K562 (cell line): ENCODE measurements at regions not wholly inside any gene's neighbourhood (a gene's known extent, or its start where the extent isn't known, plus 50 kb on each side); places are given as distances from the start of the nearest gene placed in this dataset.

ENCODE experiments used
- ATF7 ChIP-seq: fragments of 450-650 bp; IDR thresholded peaks from 2 replicates; pipeline ENCODE4 v1.7.1; 2014; ENCODE audit warnings: mild to moderate bottlenecking, moderate library complexity
- BHLHE40 ChIP-seq: IDR thresholded peaks from 2 replicates; pipeline ENCODE4 v1.6.1; 2011; ENCODE audit warnings: low read length, improper control_type of control experiment
- FOXK1 ChIP-seq: sonication (generic); formaldehyde crosslinking; IDR thresholded peaks from 2 replicates; pipeline ENCODE4 v1.8.0; 2022; ENCODE audit warnings: missing genetic modification reagents, mild to moderate bottlenecking, borderline replicate concordance
- NBN ChIP-seq: fragments of 450-650 bp; IDR thresholded peaks from 2 replicates; pipeline ENCODE4 v1.6.1; 2016; ENCODE audit warnings: low read depth, mild to moderate bottlenecking
- PYGO2 ChIP-seq: fragments of 450-650 bp; IDR thresholded peaks from 2 replicates; pipeline ENCODE4 v1.6.1; 2016; ENCODE audit warnings: mild to moderate bottlenecking, missing genetic modification characterization, moderate library complexity, missing compliant biosample characterization
- ZNF274 ChIP-seq: IDR thresholded peaks from 2 replicates; pipeline ENCODE4 v1.6.1; 2011; ENCODE audit warnings: low read depth, mild to moderate bottlenecking, low read length, moderate library complexity, borderline replicate concordance
- ZNF780A ChIP-seq: fragments of 250-450 bp; sonication (Bioruptor Pico); IDR thresholded peaks from 2 replicates; pipeline ENCODE4 v1.5.0; 2021; ENCODE audit warnings: mild to moderate bottlenecking
- TF ChIP-seq, protein P1 (sequence below): fragments of 450-650 bp; IDR thresholded peaks from 2 replicates; pipeline ENCODE4 v1.6.1; 2016; ENCODE audit warnings: antibody characterized with exemption
- TF ChIP-seq, protein P2 (sequence below): fragments of 450-650 bp; IDR thresholded peaks from 2 replicates; pipeline ENCODE4 v1.6.1; 2016; ENCODE audit warnings: borderline replicate concordance
- TF ChIP-seq, protein P3 (sequence below), 2 experiments: fragments of 450-650 bp in 1 of 2; IDR thresholded peaks; 2 replicates each; pipeline ENCODE4 v1.6.1; 2011 to 2017; ENCODE audit warnings: low read depth in 2 of 2, antibody characterized with exemption in 1 of 2, borderline replicate concordance in 1 of 2, low read length in 1 of 2, mild to moderate bottlenecking in 1 of 2, mixed read lengths in 1 of 2; ENCODE audit not compliant: control insufficient read depth in 1 of 2

DNA sequence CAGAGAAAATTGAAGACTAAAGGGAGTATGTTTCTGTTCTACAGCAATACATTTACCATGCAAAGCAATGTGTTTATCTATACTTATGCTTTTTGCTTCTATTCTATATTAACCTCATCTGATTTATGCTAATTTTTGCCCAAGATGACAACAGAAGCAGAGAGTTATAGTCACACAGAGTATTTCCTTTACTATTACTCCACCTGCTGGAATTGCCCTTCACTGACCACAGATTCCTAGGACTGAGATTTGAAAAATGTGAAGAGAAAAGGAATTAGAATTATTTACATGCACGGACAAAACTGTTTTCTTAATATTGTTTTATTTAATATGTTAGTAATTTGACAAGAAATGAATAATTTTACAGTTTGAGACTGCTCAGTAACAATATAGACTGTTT, 745.6 kb downstream of the VGLL3 start:
- TF ChIP-seq ATF7, result no peak
- TF ChIP-seq, protein P1, sequence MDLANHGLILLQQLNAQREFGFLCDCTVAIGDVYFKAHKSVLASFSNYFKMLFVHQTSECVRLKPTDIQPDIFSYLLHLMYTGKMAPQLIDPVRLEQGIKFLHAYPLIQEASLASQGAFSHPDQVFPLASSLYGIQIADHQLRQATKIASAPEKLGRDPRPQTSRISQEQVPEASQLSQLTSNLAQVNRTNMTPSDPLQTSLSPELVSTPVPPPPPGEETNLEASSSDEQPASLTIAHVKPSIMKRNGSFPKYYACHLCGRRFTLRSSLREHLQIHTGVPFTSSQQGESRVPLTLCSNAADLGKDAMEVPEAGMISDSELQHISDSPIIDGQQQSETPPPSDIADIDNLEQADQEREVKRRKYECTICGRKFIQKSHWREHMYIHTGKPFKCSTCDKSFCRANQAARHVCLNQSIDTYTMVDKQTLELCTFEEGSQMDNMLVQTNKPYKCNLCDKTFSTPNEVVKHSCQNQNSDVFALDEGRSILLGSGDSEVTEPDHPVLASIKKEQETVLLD, result no peak
- no peak for TF ChIP-seq BHLHE40
- no peak for TF ChIP-seq FOXK1
- TF ChIP-seq, protein P2, sequence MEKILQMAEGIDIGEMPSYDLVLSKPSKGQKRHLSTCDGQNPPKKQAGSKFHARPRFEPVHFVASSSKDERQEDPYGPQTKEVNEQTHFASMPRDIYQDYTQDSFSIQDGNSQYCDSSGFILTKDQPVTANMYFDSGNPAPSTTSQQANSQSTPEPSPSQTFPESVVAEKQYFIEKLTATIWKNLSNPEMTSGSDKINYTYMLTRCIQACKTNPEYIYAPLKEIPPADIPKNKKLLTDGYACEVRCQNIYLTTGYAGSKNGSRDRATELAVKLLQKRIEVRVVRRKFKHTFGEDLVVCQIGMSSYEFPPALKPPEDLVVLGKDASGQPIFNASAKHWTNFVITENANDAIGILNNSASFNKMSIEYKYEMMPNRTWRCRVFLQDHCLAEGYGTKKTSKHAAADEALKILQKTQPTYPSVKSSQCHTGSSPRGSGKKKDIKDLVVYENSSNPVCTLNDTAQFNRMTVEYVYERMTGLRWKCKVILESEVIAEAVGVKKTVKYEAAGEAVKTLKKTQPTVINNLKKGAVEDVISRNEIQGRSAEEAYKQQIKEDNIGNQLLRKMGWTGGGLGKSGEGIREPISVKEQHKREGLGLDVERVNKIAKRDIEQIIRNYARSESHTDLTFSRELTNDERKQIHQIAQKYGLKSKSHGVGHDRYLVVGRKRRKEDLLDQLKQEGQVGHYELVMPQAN, result no peak
- TF ChIP-seq ZNF274, result no peak
- no peak for TF ChIP-seq ZNF780A (CRISPR knock-in tag)
- no peak for TF ChIP-seq PYGO2 (tag)
- no peak for TF ChIP-seq NBN
- TF ChIP-seq, protein P3, sequence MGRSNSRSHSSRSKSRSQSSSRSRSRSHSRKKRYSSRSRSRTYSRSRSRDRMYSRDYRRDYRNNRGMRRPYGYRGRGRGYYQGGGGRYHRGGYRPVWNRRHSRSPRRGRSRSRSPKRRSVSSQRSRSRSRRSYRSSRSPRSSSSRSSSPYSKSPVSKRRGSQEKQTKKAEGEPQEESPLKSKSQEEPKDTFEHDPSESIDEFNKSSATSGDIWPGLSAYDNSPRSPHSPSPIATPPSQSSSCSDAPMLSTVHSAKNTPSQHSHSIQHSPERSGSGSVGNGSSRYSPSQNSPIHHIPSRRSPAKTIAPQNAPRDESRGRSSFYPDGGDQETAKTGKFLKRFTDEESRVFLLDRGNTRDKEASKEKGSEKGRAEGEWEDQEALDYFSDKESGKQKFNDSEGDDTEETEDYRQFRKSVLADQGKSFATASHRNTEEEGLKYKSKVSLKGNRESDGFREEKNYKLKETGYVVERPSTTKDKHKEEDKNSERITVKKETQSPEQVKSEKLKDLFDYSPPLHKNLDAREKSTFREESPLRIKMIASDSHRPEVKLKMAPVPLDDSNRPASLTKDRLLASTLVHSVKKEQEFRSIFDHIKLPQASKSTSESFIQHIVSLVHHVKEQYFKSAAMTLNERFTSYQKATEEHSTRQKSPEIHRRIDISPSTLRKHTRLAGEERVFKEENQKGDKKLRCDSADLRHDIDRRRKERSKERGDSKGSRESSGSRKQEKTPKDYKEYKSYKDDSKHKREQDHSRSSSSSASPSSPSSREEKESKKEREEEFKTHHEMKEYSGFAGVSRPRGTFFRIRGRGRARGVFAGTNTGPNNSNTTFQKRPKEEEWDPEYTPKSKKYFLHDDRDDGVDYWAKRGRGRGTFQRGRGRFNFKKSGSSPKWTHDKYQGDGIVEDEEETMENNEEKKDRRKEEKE (IDR thresholded peaks at IDR 0.05; ENCODE audit: borderline replicate concordance in 1 of 2, control insufficient read depth in 1 of 2, low read depth in 2 of 2, low read length in 1 of 2), result no peak
